GM12872 (cell line): ENCODE measurements at regions not wholly inside any gene's neighbourhood (a gene's known extent, or its start where the extent isn't known, plus 50 kb on each side); places are given as distances from the start of the nearest gene placed in this dataset.

Experiments
- TF ChIP-seq, protein P1 (sequence below): IDR thresholded peaks from 3 replicates; pipeline ENCODE4 v1.5.1; 2011; ENCODE audit warnings: low read depth, mild to moderate bottlenecking, low read length, moderate library complexity; ENCODE audit not compliant: insufficient read depth

DNA sequence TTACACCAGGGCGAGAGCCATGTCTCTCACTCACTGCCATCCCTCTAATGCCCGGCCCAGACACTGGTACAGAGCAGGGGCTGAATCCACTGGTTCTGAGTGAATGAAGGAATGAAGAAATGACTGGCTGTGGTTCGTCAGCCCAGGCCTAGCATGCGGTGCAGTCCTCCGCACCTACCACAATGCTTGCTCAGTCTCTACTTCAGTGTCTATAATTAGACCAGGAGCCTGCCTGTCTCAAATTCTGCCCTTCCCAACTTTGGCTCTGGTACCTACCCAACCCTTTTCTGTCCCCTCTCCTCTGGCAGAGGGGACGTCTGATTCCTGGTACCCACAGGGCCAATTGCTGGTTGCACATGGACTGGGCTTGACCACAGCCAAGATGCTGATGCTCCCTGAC, 118.2 kb upstream of the GRIK3 start:
- TF ChIP-seq, protein P1, sequence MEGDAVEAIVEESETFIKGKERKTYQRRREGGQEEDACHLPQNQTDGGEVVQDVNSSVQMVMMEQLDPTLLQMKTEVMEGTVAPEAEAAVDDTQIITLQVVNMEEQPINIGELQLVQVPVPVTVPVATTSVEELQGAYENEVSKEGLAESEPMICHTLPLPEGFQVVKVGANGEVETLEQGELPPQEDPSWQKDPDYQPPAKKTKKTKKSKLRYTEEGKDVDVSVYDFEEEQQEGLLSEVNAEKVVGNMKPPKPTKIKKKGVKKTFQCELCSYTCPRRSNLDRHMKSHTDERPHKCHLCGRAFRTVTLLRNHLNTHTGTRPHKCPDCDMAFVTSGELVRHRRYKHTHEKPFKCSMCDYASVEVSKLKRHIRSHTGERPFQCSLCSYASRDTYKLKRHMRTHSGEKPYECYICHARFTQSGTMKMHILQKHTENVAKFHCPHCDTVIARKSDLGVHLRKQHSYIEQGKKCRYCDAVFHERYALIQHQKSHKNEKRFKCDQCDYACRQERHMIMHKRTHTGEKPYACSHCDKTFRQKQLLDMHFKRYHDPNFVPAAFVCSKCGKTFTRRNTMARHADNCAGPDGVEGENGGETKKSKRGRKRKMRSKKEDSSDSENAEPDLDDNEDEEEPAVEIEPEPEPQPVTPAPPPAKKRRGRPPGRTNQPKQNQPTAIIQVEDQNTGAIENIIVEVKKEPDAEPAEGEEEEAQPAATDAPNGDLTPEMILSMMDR: no peak

DNA sequence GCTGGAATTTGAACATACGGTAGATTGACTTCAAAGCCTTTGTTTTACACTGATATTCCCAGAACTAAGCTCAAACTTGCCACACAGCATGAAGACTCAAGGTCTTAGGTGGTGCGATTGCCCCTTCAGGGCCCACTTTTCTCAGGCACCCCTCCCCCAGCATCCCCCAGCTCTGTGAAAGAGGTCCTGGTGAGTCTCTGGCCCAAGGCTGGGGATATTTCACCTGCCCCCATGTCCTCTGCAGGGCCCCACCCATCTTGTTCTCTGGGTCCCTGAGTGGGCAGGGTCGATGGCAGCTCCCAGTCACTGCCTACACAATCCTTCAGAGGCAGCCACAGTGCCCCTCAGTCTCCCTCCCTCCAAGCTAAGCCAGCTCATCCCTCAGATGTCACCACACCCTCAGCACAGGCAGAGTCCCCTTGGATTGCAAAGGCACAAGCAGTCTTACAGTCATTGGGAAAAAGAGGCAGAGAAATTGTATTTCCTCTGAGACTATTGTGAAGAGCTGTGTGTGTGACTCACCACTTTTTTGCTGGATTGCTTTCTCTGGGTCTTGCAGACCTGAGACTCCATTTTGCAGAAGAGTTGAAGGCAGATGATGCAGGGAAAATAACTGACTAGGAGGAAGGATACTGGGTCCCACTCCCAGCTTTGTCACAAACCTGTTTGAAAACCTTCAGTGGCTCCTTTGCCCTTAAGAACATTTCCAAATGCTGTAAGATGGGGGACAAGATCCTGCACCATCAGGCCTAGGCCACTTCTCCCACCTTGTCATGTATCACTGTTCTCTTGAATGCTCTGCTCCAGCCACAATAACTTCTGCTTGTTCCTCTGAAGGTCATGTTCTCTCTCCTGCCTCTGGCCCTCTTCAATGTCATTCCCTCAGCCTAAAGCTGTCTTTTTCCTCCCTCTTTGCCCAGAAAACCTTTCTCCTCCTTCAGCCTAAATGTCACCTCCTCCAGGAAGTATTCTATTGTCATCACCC, 119.1 kb upstream of the GRIK3 start:
- TF ChIP-seq, protein P1: no peak

DNA sequence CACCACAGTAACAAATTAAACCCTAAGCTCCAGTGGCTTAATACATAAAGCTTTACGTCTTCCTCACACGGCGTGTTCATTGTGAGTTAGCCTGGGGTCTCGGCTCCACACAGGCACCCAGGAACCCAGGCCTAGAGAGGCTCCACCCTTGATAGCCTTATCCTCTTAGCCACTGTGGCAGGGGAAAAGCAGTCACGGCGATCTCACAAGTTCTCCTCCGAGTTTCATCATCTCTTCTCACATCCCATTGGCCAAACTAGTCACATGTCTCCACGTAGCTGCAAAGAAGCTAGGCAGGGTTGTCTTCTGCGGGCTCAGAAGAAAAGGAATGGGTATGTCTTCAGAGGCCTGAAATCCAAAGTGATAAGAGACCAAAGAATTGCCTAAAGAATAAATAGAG, 122.3 kb upstream of the GRIK3 start:
- TF ChIP-seq, protein P1: no peak

DNA sequence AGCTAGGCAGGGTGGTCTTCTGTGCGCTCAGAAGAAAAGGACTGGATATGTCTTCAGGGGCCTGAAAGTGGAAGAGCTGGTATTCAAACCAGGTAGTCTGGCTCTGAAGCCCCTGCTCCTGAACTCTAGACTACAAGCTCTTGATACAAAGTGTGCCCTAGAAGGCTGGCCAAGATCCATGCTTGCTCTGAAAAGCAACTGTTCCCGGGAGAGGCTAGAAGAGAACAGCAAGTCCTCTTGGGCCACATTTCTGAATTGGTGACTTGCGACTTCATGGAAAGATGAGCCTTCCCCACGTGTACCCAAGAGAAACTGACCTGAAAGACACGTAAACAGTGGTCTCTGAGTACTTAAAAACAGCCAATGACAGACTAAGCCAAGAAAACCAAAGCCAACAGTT, 123.3 kb upstream of the GRIK3 start:
- TF ChIP-seq, protein P1: no peak

DNA sequence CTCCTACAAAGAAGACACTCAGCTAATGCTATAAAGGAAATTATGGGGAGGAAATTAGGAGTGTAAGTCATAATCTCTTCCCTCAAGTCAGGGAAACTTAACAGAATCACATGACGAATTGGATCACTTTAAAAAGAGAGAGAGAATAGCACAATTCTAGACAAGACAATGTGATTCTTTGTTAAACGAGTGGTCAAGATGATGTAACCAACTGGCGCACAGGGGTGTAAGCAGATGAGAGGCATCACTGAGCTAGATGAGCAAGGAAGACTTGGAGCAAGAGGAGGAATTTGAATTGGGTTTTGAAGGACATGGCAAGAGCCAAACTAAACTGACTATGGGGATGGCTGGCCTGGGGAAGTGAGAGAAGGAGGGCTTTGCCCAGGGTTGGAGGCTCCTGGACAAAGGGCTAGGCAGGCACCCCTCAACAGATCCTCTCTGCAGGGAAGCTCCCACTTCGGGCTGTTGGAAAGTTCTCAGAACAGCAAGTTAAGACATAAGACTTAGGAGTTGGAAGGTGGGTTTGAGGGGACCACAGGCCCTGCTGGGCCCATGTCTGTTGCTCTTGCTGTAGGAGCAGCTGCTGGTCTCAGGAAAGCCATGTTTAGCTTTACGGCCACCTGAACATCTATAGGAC, 123.9 kb upstream of the GRIK3 start:
- TF ChIP-seq, protein P1: no peak

DNA sequence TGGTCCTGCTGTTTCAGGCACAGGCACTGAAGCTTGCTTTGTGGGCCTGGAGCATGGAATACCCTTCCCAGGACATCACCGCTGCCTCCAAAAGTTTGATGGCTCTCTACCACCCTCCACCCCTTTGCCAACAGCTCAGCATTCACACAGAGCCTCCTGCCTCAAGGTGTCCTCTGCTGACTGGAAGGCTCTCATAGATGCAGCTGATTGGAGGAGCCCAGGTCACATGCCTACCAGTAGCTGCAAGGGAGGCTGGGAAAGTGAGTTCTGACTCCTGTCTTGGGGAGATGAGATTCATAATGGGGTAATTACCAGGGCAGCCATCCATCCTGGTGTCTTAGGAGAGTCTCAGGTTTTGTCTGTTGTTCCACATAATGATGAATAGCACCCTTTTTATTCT, 124.8 kb upstream of the GRIK3 start:
- TF ChIP-seq, protein P1: no peak

DNA sequence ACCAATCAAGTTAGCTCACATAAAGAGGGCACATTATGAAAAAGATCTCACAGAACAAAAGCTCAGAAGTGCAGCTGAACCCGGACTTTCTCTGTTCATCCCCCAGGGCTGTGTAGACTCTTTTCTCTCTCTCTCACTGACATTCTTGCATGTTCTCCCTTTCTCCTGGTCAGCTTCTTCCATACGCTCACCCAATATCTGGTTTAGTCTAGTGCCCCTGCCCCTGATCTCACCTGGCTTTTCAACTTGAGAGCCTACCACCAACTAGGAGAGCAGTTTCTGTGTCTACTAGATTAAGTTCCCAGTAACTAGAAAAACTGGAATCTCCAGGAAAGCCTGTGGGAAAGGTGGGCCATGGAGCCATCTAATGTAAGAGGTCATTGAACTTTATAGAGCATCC, 126.9 kb upstream of the GRIK3 start:
- TF ChIP-seq, protein P1: no peak
